DMS153 (cell line): ENCODE measurements at regions not wholly inside any gene's neighbourhood (a gene's known extent, or its start where the extent isn't known, plus 50 kb on each side); places are given as distances from the start of the nearest gene placed in this dataset.

Experiments
- DNase-seq: peaks from one replicate; lab custom pipeline; 2025; lab: John Stamatoyannopoulos, UW

DNA sequence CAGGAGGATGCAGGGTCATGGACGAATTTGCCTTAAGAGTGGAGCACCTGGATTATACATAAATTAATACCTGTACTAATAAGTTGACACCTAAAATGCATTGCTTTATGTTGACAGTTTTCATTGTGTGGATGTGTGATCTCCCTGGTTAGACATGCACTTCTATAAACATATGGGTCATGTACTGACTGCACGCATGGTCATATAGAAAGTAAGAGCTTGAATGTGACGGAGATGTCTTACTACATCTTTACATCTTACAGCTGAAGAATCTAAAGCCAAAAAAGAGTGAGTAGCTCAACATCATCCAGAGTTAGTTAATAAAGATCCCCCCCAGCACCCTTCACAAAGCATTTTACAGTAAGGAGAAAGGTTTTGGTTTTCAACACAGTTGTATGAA, 408.4 kb upstream of the JARID2 start:
- DNase-seq = no peak

GRCh38 chr6:14838133-14838583, 407.7 kb upstream of the JARID2 start:
- no peak for DNase-seq

GRCh38 chr6:14841901-14842421, 403.9 kb upstream of the JARID2 start:
- DNase-seq = no peak

DNA sequence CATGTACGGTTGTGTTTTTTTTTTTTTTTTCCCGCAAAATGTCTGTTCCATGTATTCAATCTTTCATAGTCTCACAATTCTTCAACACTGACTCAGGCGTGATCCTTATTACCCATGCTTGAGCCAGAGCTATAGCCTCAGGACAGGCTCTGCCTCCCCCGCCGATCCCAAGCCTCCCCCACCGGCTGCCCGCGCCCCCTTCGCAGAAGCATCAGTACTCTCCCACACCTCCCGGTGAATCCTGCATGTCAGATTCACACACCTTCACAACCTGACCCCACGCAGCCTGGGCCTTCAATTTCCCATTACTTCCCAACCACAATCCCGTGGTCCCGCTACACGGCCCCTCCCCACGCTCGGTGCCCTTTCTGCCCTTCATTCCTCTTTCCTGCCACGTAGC, 401.5 kb upstream of the JARID2 start:
- no peak for DNase-seq

DNA sequence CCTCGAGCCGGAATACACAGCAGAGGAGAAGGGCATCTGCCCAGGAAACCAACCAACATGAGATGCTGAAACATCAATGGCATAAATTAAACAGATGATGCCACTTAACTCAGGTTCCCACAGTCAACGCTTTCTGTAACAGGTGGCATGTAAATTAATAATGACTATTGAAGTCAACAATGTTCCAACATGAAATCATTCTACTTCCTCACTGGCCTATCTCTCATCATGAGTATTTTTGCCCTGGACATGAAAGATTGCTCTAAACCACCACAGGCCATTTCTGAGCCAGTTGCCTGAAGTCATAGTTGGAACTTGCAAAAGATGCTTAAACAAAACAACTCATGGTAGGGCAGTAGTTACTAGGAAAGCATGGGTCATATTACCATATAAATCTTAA, 397.9 kb upstream of the JARID2 start:
- no peak for DNase-seq

- DNase-seq = no peak
These were observed 396.7 kb upstream of the JARID2 start for GRCh38 chr6:14849185-14849584.

DNA sequence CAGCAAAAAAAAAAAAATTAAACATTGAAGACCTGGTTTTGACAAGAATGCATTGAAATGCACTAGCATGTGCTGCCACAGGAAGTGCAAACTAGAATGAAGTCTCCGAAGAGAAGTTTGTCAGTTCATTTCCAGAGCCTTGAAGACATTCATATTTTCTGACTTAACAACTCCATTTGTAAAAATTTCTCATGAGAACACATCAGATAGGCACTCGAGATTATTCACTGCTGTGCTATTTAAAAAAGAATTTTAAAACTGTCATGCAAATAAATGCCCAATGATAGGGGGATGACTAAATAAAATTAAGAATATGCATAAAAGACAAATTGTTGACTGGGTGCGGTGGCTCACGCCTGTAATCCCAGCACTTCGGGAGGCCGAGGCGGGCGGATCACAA, 394.6 kb upstream of the JARID2 start:
- no peak for DNase-seq

DNA sequence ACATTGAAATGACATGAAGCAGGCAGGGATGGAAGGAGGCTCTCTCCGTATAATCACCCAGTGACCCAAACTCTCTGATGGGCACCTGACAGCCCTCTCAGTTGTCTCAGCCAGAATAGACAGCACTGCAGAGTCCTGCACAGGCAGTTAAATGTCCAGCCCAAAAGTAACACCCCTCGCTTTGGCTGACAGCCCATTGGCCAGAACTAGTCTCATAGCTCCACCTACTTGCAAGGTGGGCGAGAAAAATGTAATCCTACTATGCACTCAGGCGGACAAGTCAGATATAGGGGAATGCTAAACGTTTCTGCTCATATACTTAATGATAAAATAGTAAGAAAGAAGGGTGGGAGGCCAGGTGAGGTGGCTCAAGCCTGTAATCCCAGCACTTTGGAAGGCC, 393.5 kb upstream of the JARID2 start:
- no peak for DNase-seq

- DNase-seq = no peak
These were observed 389.7 kb upstream of the JARID2 start for GRCh38 chr6:14856177-14856576.

GRCh38 chr6:14857001-14857400, 388.9 kb upstream of the JARID2 start:
- no peak for DNase-seq

DNA sequence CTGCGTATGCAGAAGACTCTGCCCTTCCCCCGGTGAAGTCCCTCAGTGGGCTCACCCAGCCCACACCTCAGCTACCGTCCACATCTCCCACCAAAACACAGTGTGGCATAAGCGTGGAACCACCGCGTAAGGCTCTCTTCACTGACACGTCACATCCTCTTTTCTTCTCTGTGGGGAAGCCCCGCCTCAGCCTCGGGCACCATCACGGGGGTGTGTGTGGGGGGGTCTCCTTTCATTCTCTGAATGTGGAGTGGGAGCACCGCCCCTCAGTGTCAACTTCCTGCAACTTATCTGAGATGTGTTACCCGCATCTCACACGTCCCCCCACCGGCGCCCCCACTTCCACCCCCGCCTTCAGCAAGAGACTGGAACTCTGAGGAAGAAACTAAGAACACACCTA, 388.4 kb upstream of the JARID2 start:
- no peak for DNase-seq

DNA sequence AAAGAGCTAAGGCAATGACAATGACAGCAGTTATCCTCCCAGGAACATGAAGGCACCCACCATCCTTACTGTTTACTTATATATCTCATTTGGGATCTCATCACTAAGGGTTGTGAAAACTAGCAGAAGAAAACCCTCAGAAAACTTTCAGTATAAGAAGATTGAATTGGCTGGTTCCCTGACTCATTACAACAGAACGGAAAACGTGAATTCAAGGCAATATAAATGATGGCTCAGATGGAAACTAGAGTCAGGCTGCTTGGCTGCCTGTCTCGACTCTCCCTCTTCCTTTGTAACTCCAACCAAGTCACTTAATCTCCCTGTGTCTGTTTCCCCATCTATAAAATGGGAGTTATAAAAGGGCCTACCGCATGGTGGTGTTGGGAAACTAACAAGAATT, 387.1 kb upstream of the JARID2 start:
- no peak for DNase-seq

- DNase-seq = no peak
These were observed 385.1 kb upstream of the JARID2 start for GRCh38 chr6:14860774-14861173.

- no peak for DNase-seq
These were observed 384.4 kb upstream of the JARID2 start for GRCh38 chr6:14861491-14861943.

DNA sequence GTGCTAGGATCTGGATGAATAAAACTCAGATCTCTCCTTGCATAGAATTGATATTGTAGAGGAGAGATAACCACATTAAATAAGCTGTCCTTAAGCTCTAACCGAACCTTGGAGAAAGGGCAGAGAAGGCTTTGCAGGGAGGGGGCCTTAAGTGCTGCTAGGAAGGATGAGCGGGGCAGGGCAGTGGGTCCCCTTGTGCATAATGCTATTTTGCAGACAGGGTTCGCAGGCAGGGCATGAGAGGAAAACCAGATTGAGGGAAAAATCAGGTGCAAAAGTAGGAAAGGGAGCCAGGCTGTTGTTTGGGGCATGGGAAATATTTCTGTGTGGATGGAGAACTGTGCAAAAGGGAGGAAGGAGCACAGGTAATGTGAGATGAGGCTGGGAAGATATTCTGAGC, 383.0 kb upstream of the JARID2 start:
- no peak for DNase-seq

DNA sequence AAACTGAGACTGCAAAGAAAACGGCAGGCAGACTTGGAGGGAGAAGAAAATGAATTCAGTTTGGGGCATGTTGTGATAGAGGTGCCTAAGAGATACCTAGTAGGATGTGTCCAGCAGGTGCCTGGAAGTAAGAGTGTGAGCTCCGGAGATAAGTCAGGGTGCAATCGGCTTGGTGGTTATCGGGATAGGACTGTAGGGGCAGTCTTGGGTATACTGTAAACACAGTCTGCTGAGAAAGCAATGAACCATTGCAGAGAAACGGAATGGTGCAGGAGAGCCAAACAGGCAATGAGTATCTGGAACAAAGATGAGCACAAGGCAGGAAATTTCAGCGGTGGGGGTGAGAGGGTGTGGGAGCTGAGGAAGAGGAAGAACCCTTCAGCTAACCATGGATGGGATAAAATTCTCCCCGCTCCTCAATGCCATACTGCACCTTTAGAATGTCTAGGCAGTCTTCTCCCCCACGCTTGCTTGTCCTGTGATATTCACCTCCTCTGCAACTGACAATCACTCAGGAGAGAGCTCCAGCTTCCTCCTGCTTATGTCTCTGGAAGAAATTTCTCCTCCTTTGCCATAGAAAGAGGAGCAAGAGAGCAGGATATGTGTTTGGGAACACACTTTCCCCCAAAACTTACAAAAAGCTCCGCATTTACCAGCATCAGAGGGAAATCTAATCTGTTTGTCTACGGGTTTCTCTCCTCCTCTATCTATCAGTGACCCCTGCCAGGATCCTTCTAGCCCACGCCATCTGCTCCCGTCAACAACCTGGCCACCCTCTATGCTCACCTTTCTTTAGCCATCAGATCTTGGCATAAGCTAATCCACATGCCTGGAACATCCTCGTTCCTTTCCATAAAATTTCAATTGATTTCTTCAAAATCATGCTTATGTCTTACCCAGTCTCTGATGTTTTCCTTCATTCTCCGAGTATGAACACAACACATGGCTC, 381.7 kb upstream of the JARID2 start:
- no peak for DNase-seq

DNA sequence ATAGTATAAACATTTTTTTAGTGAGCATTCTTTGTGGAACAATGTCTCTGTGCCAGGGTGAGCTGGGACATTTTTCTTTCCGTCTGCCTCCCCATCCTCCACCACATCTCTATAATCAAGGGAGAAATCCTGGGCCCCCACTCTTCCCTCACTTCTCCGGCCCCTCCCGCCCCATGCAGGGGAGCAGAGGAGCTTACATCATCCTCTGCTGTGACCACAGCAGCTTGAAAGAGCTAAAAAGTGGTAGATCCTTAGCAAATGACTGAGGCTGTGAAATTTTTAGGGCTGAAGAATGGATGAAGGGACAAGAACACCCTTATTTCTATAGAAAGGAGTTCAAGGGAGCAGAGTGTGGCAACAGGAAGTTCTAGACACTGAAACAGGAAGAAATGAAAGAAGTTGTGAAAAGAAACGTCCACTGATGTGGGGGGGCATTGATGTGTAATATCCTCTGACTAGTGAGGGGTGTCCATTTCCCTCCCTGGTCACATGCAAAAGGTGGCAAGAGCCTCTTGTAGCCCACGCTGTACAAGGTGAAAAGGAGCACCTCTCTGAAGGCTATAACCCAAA, 380.3 kb upstream of the JARID2 start:
- no peak for DNase-seq

DNA sequence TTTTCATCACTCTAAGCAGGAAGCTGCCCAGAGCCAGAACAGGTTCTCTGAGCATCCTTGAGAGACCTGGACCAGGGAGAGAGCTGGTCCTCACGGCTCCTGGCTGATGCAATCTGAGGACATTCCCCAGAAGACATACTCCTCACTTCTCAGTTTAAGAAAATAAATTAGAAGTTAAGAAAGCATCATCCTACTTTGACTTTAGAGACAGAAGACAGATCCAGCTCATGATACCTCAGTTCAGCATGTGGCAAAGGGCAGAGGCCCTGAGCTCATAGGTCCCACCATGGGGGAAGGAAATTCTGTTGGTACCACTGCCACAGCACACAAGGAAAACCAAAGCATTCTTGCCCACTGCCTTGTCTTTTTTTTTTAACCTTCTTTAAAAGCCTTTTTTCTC, 378.1 kb upstream of the JARID2 start:
- DNase-seq = no peak

DNA sequence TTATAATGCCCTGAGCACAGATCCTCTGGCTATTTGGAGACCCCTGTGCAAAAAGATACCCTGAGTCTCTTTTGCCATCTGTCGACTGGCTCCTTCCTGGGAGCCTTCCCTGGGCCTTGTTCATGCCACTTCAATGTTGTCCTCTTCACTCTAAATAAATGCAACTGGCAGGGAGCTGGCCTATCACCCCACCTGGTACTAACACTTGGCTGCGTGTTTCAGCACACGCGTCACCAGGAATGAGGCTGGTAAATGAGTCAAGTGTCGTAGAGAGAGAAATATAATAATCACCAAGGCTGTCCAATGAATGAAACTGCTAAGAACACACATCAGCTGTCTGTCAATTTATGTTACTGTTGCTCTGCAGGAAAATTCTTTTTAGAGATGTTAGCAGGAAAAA, 374.6 kb upstream of the JARID2 start:
- no peak for DNase-seq

- DNase-seq = no peak
These were observed 372.8 kb upstream of the JARID2 start for GRCh38 chr6:14873101-14873500.

DNA sequence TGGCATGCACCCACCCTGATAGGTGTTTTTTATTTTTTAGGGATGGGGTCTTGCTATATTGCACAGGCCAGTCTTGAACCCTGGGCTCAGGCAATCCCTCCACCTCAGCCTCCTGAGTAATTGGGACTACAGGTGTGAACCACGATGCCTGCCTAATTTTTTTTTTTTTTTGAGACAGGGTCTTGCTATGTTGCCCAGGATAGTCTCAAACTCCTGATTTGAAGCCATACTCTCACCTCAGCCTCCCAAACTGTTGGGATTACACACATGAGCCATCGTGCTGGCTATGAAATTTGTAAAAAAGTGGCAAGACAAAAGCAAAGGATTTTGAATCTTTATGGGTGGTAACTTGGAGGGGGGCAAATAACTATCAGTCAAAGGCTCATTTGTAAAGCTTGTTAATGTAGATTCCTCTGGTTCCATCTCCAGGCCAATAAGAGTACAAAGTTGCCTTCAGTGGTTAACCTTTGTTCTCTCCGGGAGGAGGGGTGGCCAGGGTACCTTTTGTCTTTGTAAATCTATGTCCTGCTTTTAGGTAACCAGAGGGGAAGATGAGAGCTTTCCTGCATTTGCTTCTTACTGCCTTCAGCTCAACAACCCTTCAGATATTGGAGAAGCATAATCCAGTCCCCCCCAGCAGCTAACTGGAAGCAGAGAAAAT, 372.0 kb upstream of the JARID2 start:
- DNase-seq = no peak

DNA sequence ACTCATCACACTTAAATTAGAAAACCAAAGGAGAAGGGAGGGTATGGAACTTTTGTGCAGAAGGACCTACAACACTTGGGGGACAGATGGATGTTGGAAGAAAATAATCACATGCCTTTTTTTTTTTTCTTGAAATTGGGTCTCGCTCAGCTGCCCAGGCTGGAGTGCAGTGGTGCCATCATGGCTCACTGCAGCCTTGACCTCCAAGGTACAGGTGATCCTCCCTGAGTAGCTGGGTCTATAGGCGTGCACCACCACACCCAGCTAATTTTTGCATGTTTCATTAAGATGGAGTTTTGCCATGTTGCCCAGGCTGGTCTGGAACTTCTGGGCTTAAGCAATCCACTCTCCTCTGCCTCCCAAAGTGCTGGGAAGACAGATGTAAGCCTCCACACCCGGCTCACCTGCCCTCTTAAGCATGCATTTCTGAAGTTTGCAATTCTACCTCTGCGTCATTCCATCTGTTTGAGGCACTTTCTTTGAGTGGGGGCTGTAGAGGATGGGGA, 370.8 kb upstream of the JARID2 start:
- DNase-seq = no peak
